ENCODE measurements at regions not wholly inside any gene's neighbourhood (a gene's known extent, or its start where the extent isn't known, plus 50 kb on each side); places are given as distances from the start of the nearest gene placed in this dataset.
"Not testable (repeated sequence)": the region's sequence is repeated elsewhere in the genome, so short reads cannot be mapped to it uniquely, and the experiment has no call there.

DNA sequence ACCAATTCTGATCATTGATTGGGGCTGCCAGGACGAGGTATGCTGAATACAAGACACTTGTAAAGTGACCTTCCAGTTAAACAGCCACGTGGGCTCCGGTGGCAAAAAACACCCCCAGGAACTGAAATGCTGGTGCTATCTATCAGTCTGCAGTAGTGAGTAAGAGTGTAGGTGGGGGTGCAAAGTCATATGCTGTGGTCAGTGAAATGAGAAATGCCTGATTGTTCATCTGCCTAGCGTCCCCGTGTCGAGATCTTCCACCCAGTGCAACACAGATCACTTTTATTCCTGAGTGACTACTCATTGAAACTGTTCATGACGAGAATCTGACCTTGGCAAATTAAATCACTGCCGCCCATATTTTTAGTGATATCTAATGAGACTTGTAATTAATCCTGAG, 806.5 kb upstream of the GOT2 start:
- H3K4me3 ChIP-seq (ENCODE audit: low read length): no peak overlapping the region
- DNase-seq (ENCODE audit: low read depth): peak; percentile 3
- TF ChIP-seq, protein P1, sequence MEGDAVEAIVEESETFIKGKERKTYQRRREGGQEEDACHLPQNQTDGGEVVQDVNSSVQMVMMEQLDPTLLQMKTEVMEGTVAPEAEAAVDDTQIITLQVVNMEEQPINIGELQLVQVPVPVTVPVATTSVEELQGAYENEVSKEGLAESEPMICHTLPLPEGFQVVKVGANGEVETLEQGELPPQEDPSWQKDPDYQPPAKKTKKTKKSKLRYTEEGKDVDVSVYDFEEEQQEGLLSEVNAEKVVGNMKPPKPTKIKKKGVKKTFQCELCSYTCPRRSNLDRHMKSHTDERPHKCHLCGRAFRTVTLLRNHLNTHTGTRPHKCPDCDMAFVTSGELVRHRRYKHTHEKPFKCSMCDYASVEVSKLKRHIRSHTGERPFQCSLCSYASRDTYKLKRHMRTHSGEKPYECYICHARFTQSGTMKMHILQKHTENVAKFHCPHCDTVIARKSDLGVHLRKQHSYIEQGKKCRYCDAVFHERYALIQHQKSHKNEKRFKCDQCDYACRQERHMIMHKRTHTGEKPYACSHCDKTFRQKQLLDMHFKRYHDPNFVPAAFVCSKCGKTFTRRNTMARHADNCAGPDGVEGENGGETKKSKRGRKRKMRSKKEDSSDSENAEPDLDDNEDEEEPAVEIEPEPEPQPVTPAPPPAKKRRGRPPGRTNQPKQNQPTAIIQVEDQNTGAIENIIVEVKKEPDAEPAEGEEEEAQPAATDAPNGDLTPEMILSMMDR (conservative IDR thresholded peaks at IDR 0.05; ENCODE audit: low read length): no peak

DNA sequence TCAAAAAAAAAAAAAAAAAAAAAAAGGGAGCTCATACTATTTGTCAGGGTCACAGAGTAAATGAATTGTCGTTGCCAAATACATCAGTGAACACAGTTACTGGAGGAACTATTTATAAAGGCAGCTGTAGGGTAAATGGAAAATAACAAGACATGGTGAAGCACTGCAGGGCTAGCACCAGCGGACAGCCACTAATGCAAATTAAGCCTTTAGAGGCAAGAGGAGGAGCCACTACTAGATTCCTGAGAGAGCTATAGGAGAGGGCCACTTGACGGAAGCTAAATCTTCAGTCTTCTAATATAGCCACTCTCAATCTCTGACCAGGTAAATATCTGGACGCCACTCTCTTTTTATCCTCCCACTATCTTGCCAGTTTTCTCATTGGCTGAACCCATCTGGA, 801.2 kb upstream of the GOT2 start:
- TF ChIP-seq, protein P1 (conservative IDR thresholded peaks at IDR 0.05; ENCODE audit: low read length): no peak
- DNase-seq (ENCODE audit: low read depth): no peak
- H3K4me3 ChIP-seq (ENCODE audit: low read length): no peak overlapping the region

DNA sequence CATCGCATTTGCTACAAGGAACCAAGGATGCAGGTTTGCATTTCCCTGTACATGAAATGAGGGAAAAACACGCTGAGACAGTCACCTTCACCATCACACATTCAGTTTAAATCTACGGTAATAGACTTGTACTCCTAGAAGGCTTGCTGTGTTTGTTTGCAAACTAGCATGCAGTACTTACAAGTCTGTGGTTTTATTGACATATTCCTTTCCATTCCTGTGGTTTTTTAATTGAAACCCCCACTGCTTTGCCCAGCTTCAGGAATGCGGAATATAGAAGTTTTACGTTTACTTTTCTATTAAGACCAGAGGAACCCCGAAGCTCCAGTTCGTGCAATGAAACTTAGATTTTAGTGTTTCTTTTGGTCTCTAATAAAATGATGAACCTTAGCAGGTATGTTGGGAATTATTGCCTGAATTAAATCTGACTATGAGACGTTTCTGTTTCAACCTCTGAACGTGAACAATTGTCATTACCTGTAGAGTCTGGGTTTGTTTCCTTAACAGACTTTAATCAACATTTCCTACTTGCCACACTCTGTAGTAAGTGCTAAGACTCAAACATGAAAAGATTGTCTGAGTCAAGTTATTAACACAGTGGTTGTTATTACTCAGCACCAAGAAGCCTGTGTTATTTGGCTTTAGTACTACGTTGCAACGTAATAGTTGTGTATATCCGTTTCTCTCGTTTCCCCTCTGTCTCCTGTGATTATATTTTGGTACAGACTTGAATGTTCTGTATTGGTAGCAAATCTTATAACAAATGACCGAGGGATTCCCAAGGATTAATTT, 793.3 kb upstream of the GOT2 start:
- TF ChIP-seq, protein P1 (conservative IDR thresholded peaks at IDR 0.05; ENCODE audit: low read length): no peak
- peak; percentile 63 for DNase-seq (ENCODE audit: low read depth)
- H3K4me3 ChIP-seq (ENCODE audit: low read length): no peak overlapping the region

GRCh38 chr16:59522826-59523225, 788.7 kb upstream of the GOT2 start:
- no peak for DNase-seq (ENCODE audit: low read depth)

DNA sequence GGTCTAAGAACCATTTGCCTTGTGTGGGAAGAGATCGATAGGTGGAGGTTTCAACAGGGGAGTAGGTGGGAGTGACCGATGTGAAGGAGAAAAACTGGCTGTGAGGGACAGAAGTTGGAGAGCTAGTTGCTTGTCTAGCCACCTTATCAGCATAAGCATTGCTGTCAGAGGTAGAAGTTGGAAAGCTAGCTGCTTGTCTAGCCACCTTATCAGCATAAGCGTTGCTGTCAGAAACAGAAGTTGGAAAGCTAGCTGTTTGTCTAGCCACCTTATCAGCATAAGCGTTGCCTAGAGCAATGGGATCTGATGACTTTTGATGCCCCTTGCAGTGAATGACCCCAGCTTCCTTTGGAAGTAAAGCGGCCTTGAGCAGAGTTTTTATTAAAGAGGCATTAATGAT, 784.6 kb upstream of the GOT2 start:
- not testable (repeated sequence) for H3K4me3 ChIP-seq (ENCODE audit: low read length); DNase-seq (ENCODE audit: low read depth)

More at GRCh38 chr16:59522826-59523225, 788.7 kb upstream of the GOT2 start:
- no peak overlapping the region for H3K4me3 ChIP-seq (ENCODE audit: low read length)
- TF ChIP-seq, protein P1 (conservative IDR thresholded peaks at IDR 0.05; ENCODE audit: low read length): no peak

GRCh38 chr16:59514651-59515050, 780.5 kb upstream of the GOT2 start:
- H3K4me3 ChIP-seq (ENCODE audit: low read length): no peak overlapping the region
- DNase-seq (ENCODE audit: low read depth): peak; percentile 20
- TF ChIP-seq, protein P1 (conservative IDR thresholded peaks at IDR 0.05; ENCODE audit: low read length): no peak

GRCh38 chr16:59510008-59510424, 775.9 kb upstream of the GOT2 start:
- H3K4me3 ChIP-seq (ENCODE audit: low read length): no peak overlapping the region
- TF ChIP-seq, protein P1 (conservative IDR thresholded peaks at IDR 0.05; ENCODE audit: low read length): no peak
- DNase-seq (ENCODE audit: low read depth): no peak

All from AG10803 (cell line).